ENCODE measurements at regions not wholly inside any gene's neighbourhood (a gene's known extent, or its start where the extent isn't known, plus 50 kb on each side); places are given as distances from the start of the nearest gene placed in this dataset.
"Not testable (repeated sequence)": the region's sequence is repeated elsewhere in the genome, so short reads cannot be mapped to it uniquely, and the experiment has no call there.

- no peak for DNase-seq (ENCODE audit: low spot score)
These were observed 138.3 kb upstream of the FAM47A start for GRCh38 chrX:34270434-34270833.

GRCh38 chrX:34238896-34239295, 106.8 kb upstream of the FAM47A start:
- no peak for DNase-seq (ENCODE audit: low spot score)

GRCh38 chrX:34230156-34230555, 98.0 kb upstream of the FAM47A start:
- DNase-seq (ENCODE audit: low spot score): not testable (repeated sequence)

GRCh38 chrX:34227804-34228203, 95.7 kb upstream of the FAM47A start:
- DNase-seq (ENCODE audit: low spot score): no peak

DNA sequence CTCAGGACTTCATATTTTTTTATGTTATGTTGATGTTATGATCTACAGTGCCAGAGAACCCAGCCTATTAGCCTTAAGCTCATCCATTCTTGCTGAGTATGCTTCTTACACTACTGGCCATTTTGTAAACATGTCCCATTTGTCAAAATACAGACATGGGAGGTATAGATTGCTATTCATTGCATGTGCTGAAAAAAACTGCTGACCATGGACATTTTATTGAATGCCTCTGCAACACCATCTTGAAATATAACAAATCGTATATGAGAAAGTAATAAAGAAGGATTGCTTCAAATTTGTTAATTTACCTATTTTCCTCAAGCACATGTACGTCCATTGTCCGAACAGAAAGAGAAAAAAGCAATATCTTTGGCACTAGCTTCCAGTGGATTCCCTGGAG, 91.5 kb upstream of the FAM47A start:
- DNase-seq (ENCODE audit: low spot score): no peak

DNA sequence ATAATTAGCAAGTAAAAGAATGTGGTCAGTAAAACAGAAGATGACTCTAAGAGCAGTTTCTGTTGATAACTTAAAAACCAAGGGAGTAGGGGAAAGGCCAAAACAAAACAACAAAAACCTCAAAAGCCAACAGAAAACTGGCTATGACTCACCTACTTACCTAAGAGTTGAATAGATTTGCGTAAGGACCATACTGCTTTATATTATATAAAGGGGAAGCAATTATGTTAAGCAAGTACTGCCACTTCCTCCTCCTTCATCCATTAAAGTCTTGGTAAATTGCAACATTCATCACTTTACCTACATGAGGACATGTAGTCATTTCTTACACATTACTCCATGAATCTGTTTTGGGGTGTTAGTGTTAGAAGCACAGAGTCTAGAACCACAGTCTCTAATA, 85.9 kb upstream of the FAM47A start:
- no peak for DNase-seq (ENCODE audit: low spot score)

DNA sequence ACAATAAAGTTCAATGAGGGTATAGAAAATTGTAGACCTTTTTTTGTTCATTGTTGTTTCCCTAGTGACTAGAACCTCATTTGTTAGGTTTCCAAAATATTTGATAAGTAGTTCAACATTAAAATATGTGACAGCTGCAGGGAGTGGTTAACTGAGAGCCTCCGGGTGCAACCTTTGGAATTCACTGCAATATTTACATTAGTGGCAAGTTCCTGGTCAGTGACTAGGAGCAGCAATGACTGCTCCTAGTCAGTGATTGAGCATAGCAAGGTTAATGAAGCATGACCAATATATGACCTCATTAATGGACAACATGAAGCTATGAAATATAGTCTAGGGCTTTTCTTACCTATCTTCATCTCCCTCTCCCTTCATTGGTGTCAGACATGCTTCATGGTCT, 65.8 kb upstream of the FAM47A start:
- DNase-seq (ENCODE audit: low spot score): no peak
